ENCODE measurements at regions not wholly inside any gene's neighbourhood (a gene's known extent, or its start where the extent isn't known, plus 50 kb on each side); places are given as distances from the start of the nearest gene placed in this dataset.
A peak's percentile ranks its signal among the peaks of the same experiment; 100 is the strongest.

- ATAC-seq = no peak
- Histone ChIP-seq H3K27me3 (no peaks in the 10 kb centered on the region), H3K4me1 (peaks cover 21% of the 10 kb centered on the region), H3K27ac (no peak overlapping the region), H3K9me3 (no peaks in the 10 kb centered on the region), H3K36me3 (replicated peaks in 1 of 2; ENCODE audit: insufficient read depth in 1 of 2, low read depth in 2 of 2) (no peaks in the 10 kb centered on the region), H3K4me3 (no peak overlapping the region)
- intact Hi-C loops (cut with DNase I) = no loop called here
- TF ChIP-seq, protein P1, sequence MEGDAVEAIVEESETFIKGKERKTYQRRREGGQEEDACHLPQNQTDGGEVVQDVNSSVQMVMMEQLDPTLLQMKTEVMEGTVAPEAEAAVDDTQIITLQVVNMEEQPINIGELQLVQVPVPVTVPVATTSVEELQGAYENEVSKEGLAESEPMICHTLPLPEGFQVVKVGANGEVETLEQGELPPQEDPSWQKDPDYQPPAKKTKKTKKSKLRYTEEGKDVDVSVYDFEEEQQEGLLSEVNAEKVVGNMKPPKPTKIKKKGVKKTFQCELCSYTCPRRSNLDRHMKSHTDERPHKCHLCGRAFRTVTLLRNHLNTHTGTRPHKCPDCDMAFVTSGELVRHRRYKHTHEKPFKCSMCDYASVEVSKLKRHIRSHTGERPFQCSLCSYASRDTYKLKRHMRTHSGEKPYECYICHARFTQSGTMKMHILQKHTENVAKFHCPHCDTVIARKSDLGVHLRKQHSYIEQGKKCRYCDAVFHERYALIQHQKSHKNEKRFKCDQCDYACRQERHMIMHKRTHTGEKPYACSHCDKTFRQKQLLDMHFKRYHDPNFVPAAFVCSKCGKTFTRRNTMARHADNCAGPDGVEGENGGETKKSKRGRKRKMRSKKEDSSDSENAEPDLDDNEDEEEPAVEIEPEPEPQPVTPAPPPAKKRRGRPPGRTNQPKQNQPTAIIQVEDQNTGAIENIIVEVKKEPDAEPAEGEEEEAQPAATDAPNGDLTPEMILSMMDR (IDR thresholded peaks at IDR 0.05) = no peak
- no peak for TF ChIP-seq POLR2A (IDR thresholded peaks at IDR 0.05)
- DNase-seq = no peak
- 90 to 96% methylated on average over 6 of the region's 6 CpGs for WGBS, 2 donors
Measured at GRCh38 chr2:30356776-30357175, 90.3 kb upstream of the LCLAT1 start.

DNA sequence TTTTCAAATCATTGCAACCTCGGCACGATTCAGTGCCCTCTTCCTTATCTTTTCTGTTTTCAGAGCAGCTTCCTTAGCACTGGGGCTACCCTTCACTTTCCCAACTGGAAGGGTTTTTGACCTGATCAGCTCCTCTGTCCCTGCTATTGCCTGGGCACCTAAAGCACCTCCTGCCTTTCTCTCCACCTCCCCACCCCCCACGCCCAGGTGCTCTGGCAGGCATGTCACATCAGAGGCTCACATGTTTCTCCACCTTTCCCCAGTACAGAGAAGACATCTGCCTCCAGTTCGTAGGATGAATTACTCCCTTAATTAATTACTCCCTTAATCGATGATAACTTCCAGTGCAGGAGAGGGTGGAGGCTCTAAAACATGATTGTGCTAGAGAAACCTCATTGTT is 88.7 kb upstream of the LCLAT1 start:
- Histone ChIP-seq H3K27ac (no peak overlapping the region), H3K4me1 (peaks cover 27% of the 10 kb centered on the region)
- peak in 1 of 4 donors; percentile 62 for DNase-seq

GRCh38 chr2:30358842-30359241 is 88.2 kb upstream of the LCLAT1 start:
- ATAC-seq = no peak
- H3K4me3 ChIP-seq = no peak overlapping the region
- H3K27me3 ChIP-seq = no peaks in the 10 kb centered on the region
- TF ChIP-seq POLR2A (IDR thresholded peaks at IDR 0.05) = no peak
- TF ChIP-seq, protein P1 (IDR thresholded peaks at IDR 0.05) = no peak
- peaks cover 25% of the 10 kb centered on the region for H3K4me1 ChIP-seq
- 84 to 98% methylated on average over 6 of the region's 6 CpGs for WGBS, 2 donors
- no peak for DNase-seq
- no peak overlapping the region for H3K27ac ChIP-seq
- H3K36me3 ChIP-seq (replicated peaks in 1 of 2; ENCODE audit: insufficient read depth in 1 of 2, low read depth in 2 of 2) = no peaks in the 10 kb centered on the region
- H3K9me3 ChIP-seq = no peaks in the 10 kb centered on the region
- intact Hi-C loops (cut with DNase I) = no loop called here

More for the DNA sequence above, 88.7 kb upstream of the LCLAT1 start:
- Histone ChIP-seq H3K4me3 (no peak overlapping the region), H3K9me3 (no peaks in the 10 kb centered on the region), H3K36me3 (replicated peaks in 1 of 2; ENCODE audit: insufficient read depth in 1 of 2, low read depth in 2 of 2) (no peaks in the 10 kb centered on the region), H3K27me3 (no peaks in the 10 kb centered on the region)
- 41 to 52% methylated on average over 5 of the region's 5 CpGs for WGBS, 2 donors
- intact Hi-C loops (cut with DNase I) = no loop called here
- TF ChIP-seq POLR2A (IDR thresholded peaks at IDR 0.05) = no peak
- TF ChIP-seq, protein P1 (IDR thresholded peaks at IDR 0.05) = no peak
- no peak for ATAC-seq

- Histone ChIP-seq H3K4me1 (peaks cover 24% of the 10 kb centered on the region), H3K27me3 (no peaks in the 10 kb centered on the region), H3K4me3 (no peak overlapping the region), H3K27ac (peak overlapping the region in 3 of 4 donors; percentile 15 to 45 (median 19)), H3K36me3 (replicated peaks in 1 of 2; ENCODE audit: insufficient read depth in 1 of 2, low read depth in 2 of 2) (no peaks in the 10 kb centered on the region), H3K9me3 (no peaks in the 10 kb centered on the region)
- peak; percentile 54 for ATAC-seq
- intact Hi-C loops (cut with DNase I) = no loop called here
- 32 to 67% methylated on average over 2 to 7 of the region's 7 CpGs for WGBS, 2 donors
- TF ChIP-seq, protein P1 (IDR thresholded peaks at IDR 0.05) = no peak
- TF ChIP-seq POLR2A (IDR thresholded peaks at IDR 0.05) = no peak
- DNase-seq = peak; percentile 44 to 66 (median 56)
Measured at GRCh38 chr2:30359644-30360167, 87.3 kb upstream of the LCLAT1 start.

DNA sequence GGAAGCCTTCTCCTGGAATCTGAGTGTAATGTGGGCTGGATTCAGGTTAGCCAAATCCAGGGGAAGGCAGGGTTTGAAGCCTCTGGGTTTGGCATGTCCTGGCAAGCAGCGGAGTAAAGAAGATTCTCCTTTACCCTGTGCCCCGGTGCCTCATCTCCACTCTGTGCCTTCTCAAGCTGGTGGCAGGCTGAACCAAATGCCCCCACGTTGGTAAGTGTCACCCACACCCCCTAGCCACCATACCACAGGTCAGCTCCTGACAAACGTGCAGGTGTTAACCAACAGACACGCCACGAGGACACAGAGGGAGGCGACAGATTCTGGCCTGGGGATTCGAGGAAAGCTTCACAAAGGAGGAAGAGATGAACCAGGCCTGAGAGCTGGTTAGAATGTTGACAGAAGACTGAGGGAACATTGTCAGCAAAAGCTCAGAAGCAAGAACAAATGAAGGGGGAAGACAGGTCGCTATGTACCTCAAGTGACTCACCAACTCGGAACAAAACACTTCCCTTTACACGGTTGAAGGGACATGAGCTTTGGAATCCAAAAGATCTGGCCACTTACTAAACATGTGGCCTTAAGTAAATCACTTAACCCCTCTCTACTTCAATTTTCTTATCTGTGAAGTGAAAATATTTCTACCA is 85.2 kb upstream of the LCLAT1 start:
- WGBS, 2 donors = 81 to 87% methylated on average over 11 of the region's 11 CpGs
- intact Hi-C loops (cut with DNase I) = no loop called here

More for the DNA sequence above, 85.2 kb upstream of the LCLAT1 start:
- Histone ChIP-seq H3K27me3 (no peaks in the 10 kb centered on the region), H3K27ac (no peak overlapping the region), H3K9me3 (no peaks in the 10 kb centered on the region), H3K36me3 (replicated peaks in 1 of 2; ENCODE audit: insufficient read depth in 1 of 2, low read depth in 2 of 2) (no peaks in the 10 kb centered on the region), H3K4me3 (no peak overlapping the region), H3K4me1 (peaks cover 34% of the 10 kb centered on the region)
- DNase-seq (no peak), ATAC-seq (no peak)
- TF ChIP-seq, protein P1 (IDR thresholded peaks at IDR 0.05) = no peak
- TF ChIP-seq POLR2A (IDR thresholded peaks at IDR 0.05) = no peak
